T-helper 1 cell treated with Interleukin-12 subunit alpha and Interleukin-12 subunit beta and Interleukin-4 antibody, amounts not matched to agents 30 μg/mL and 1 μg/mL, for 36 hours (primary cell): ENCODE measurements at regions not wholly inside any gene's neighbourhood (a gene's known extent, or its start where the extent isn't known, plus 50 kb on each side); places are given as distances from the start of the nearest gene placed in this dataset.
"Not testable (repeated sequence)": the region's sequence is repeated elsewhere in the genome, so short reads cannot be mapped to it uniquely, and the experiment has no call there.

ENCODE experiments used
- H3K27ac Mint-ChIP-seq: one replicate; pipeline ENCODE4 v1.8.0; 2021; ENCODE audit warnings: mild to moderate bottlenecking, mixed read lengths
- H3K27me3 Mint-ChIP-seq: one replicate; pipeline ENCODE4 v1.8.0; 2021; ENCODE audit warnings: low read depth, mixed read lengths
- H3K36me3 Mint-ChIP-seq: one replicate; pipeline ENCODE4 v1.8.0; 2021; ENCODE audit warnings: low read depth, mixed read lengths
- H3K4me1 Mint-ChIP-seq: one replicate; pipeline ENCODE4 v1.8.0; 2021; ENCODE audit warnings: low read depth, mixed read lengths
- H3K4me3 Mint-ChIP-seq: one replicate; pipeline ENCODE4 v1.8.0; 2021; ENCODE audit warnings: mild to moderate bottlenecking, moderate library complexity, mixed read lengths
- H3K9me3 Mint-ChIP-seq: one replicate; pipeline ENCODE4 v1.8.0; 2021; ENCODE audit warnings: mixed read lengths

DNA sequence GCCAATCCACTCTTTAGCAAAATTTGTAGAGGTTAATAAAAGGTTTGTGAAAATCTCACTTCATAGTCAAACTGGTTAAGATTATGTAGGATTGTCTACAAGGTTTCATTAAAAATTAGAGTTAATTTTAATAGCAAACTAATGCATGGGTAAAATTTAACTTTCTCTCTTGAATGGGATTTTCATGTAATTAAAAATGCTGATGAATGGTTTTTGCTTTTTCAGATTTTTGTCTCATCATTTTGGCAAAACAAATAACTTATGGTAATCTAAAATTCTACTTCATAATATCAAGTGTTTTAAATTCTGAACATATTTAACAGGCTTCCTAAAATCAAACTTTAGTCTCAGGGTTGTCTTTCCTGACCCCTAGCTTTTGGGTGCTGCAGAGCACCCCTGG is 113.8 kb upstream of the FAM174A start:
- Mint-ChIP-seq H3K9me3 (peaks cover 7% of the 10 kb centered on the region), H3K4me1 (no peaks in the 10 kb centered on the region), H3K36me3 (no peaks in the 10 kb centered on the region), H3K27ac (no peak overlapping the region), H3K27me3 (no peaks in the 10 kb centered on the region), H3K4me3 (no peak overlapping the region)

DNA sequence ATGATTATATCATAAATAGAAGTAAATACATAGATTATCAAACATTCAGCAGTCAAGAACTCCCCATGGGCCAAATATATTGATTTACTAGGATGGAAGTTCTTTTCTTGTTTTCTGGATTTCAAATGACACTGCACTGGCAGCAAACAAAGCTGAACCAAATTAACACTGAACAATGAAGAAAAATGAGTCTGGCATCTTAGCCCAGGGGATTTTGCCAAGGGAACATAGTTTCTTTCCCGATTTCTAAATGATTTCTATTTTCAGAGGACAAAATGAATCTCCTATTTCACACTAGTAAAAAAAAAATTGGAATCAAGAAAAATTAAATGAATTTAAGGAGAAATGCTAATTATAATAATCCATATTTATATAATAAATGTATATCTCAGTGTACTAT is 116.9 kb upstream of the FAM174A start:
- no peak overlapping the region for H3K27ac Mint-ChIP-seq
- H3K4me3 Mint-ChIP-seq, result no peak overlapping the region
- H3K36me3 Mint-ChIP-seq, result no peaks in the 10 kb centered on the region
- no peaks in the 10 kb centered on the region for H3K27me3 Mint-ChIP-seq
- no peaks in the 10 kb centered on the region for H3K4me1 Mint-ChIP-seq
- no peaks in the 10 kb centered on the region for H3K9me3 Mint-ChIP-seq

DNA sequence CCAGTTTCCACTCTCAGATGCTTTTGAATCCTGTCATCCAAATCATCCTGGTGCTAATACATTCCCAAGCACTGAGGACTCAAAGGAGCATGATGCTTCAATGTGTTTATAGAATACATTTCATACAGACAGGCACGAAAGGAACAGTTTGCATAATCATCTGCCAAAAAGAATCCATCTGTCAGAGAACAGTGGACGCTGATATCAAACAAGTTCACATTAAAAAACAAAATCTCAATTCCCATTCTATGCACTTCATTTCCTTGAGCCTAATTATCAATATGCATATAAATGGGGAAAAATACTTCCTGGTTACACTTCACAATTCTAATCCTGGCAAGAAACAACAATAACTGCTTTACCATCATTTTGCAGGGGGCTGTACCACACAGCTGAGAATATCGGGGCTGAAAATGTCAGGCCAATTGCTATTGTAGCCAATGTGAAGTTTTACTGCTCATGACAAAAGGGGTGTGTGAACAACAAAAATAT is 125.5 kb upstream of the FAM174A start:
- Mint-ChIP-seq H3K4me1 (no peaks in the 10 kb centered on the region), H3K9me3 (no peaks in the 10 kb centered on the region), H3K36me3 (no peaks in the 10 kb centered on the region), H3K27me3 (no peaks in the 10 kb centered on the region), H3K4me3 (no peak overlapping the region), H3K27ac (no peak overlapping the region)

DNA sequence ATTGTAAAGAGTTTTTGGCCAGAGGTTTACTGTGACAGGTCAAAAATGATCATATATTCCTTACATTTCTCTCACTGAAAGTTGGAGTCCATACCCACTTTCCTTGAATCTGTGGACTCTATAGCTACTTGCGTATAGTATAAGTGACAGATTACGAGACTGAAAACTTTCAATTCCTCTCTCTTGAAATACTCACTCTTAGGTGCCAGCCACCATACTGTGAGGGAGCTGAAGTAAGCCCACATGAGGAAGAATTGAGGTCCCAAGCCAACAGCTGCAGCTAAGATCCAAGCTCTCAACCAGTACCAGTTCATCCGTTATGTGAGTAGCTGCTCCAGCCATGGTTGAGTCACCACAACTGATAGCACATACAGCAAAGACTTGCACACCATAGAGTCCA is 128.1 kb upstream of the FAM174A start:
- no peaks in the 10 kb centered on the region for H3K27me3 Mint-ChIP-seq
- no peaks in the 10 kb centered on the region for H3K36me3 Mint-ChIP-seq

DNA sequence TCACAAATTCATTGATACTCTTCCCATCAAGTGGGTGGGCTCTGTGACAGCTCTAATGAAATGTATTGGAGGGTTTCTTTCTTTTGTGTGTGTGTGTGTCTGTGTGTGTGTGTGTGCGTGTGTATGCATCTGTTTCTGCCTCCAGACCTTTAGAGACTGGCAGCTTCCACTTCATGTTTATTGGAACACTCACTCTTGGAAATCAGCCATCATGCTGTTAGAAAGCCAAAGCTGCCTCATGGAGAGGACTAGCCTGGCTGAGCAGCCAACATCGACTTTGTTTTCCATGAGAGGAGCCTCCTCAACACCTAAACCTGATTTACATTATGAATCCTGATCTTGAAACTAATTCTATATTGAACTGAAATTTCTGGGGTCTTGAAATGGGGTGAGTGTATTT is 128.5 kb upstream of the FAM174A start:
- no peak overlapping the region for H3K27ac Mint-ChIP-seq

More for the DNA sequence above, 128.1 kb upstream of the FAM174A start:
- Mint-ChIP-seq H3K9me3 (no peaks in the 10 kb centered on the region), H3K4me3 (no peak overlapping the region), H3K27ac (no peak overlapping the region), H3K4me1 (no peaks in the 10 kb centered on the region)

DNA sequence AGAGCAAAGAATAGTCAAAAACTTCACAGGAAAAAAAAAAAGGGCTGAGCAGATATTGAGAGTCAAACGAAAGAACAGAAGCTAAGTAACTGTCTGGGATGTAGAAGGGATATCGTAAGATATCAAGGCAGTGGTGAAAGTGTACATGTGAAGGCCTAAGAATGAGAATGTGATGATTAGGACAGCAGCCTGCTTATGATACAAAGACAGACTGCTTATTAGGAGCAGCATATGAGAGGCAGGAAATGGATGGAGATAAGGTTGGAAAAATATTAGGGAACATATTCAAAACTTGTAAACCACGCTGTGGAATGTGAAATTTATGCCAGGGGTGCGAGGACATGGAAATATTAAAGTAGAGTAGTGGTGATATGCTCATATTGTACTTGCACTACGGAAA is 133.1 kb upstream of the FAM174A start:
- no peaks in the 10 kb centered on the region for H3K9me3 Mint-ChIP-seq
- H3K36me3 Mint-ChIP-seq, result no peaks in the 10 kb centered on the region
- no peaks in the 10 kb centered on the region for H3K4me1 Mint-ChIP-seq
- no peak overlapping the region for H3K27ac Mint-ChIP-seq
- no peaks in the 10 kb centered on the region for H3K27me3 Mint-ChIP-seq
- no peak overlapping the region for H3K4me3 Mint-ChIP-seq

More for the DNA sequence above, 128.5 kb upstream of the FAM174A start:
- H3K4me1 Mint-ChIP-seq, result no peaks in the 10 kb centered on the region
- H3K27me3 Mint-ChIP-seq, result no peaks in the 10 kb centered on the region
- H3K9me3 Mint-ChIP-seq, result no peaks in the 10 kb centered on the region
- no peak overlapping the region for H3K4me3 Mint-ChIP-seq
- H3K36me3 Mint-ChIP-seq, result no peaks in the 10 kb centered on the region

DNA sequence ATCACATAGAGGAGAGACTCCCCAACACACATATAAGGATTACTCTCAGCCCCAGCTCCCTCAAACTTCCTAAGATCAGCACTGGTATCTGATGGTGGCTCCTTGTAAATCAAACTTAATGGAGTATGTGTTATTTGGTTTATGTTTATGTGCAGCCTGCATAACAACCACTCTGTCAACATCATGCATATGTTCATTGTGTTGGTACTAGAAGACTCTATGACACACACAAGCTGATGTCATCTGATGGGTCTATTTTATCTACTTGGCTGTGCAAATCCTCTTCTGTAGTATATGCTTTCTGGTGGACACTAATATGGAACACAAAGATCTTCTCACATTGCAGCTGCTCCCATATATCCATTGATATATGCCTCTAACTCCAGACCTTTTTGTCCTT is 134.0 kb upstream of the FAM174A start:
- no peaks in the 10 kb centered on the region for H3K9me3 Mint-ChIP-seq
- no peaks in the 10 kb centered on the region for H3K36me3 Mint-ChIP-seq
- no peak overlapping the region for H3K27ac Mint-ChIP-seq
- no peaks in the 10 kb centered on the region for H3K27me3 Mint-ChIP-seq
- H3K4me1 Mint-ChIP-seq, result no peaks in the 10 kb centered on the region
- H3K4me3 Mint-ChIP-seq, result no peak overlapping the region

DNA sequence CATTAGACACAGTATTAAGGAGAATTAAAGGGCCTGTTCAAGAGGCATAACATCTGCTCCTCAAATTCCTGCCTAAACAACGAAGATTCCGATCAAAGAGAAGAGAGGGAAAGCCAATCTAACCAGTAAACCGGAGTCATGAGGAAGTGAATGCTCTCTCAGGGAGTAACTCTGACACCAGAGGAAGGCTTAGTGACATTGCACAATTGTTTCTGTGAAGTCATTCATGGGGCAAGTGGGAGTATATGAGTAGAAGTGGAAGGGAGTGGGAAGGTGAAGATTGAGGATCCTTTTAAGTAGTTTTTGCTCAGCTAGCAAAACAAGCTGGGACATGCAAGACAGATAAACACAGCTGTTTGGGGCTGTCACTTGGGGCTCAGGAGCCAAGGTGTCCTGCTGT is 136.4 kb upstream of the FAM174A start:
- H3K27ac Mint-ChIP-seq, H3K4me1 Mint-ChIP-seq, H3K9me3 Mint-ChIP-seq, H3K4me3 Mint-ChIP-seq, H3K36me3 Mint-ChIP-seq, H3K27me3 Mint-ChIP-seq: not testable (repeated sequence)

DNA sequence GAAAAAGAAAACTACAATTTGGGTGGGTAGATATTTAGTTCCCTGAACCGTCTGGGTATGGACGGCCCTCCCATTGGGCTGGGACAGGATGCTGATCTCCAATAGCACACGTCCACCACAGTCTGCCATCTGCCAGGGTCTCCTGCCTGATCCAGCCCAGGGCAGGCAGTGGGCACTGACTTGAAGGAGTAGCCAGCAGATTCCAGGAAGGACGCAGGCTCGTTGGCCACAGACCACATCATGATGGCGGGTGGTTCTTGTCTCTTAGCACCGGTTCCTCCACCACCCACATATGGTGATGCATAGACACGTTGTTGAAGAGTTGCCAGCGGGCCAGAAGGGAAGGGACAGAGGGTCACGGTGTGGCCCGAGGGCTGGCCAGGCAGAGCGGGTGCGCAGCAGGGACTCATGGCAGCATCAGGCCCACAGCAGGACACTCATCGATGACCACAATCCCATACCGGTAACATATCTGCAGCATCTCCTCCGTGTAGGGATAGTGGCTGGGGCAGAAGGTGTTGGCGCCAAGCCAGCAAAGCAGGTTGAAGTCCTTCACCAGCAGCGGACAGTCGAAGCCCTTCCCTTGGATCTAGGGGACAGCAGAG is 155.8 kb upstream of the FAM174A start:
- H3K27me3 Mint-ChIP-seq, H3K27ac Mint-ChIP-seq, H3K4me3 Mint-ChIP-seq, H3K36me3 Mint-ChIP-seq, H3K9me3 Mint-ChIP-seq, H3K4me1 Mint-ChIP-seq: not testable (repeated sequence)

DNA sequence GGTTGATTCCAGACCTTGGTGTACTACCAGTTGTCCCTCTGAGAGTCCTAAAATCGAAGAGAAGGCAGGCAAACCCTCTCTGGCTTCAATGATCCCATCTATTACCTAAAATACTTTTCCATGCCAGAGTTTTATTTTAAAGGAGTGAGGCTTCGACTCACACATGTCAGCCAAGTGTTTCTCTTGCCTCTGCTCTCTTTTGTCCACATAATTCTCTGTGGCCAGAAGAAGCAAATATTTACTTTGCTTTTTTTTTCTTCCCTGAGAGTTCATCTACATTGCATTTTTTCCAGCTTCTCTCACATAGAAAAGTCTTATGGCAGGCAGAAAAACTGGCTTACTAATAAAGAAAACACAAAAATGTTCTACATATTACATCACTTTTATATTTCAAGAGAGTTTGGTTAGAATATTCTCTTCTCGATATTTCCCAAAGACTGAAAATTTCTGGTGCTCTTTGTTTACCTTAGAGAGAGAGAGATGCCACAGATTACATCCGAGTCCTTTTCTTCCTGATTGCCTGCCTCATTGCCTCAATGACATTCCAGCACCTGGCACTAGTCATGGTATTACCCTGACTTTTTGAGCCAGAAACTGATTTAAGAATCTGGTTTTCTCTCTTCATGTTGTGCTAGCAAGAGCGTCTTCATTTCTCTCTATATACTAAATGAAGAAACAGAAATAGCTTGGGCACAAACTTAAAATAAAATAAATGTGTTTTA is 170.3 kb upstream of the FAM174A start:
- H3K9me3 Mint-ChIP-seq, H3K27me3 Mint-ChIP-seq, H3K4me3 Mint-ChIP-seq, H3K27ac Mint-ChIP-seq, H3K36me3 Mint-ChIP-seq, H3K4me1 Mint-ChIP-seq: not testable (repeated sequence)

DNA sequence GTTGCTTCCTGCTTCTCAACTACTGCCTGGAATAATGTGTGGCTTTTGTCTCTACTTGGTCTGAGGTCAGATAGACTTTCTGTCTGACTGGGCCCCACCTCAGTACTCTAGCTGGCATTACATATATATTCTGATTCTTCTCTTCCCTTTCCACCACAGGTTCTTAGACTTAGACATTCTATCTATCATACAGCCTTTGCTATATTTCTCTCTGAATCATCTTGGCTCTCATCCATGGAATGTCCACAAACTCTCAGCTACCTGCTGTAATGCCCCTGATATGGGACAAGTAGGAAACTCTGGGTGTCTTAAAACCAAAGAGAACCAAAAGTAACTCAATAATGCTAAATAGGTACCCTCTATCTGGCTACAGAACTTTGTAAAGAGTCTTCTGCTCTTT is 170.8 kb upstream of the FAM174A start:
- not testable (repeated sequence) for H3K27ac Mint-ChIP-seq, H3K4me3 Mint-ChIP-seq, H3K36me3 Mint-ChIP-seq, H3K9me3 Mint-ChIP-seq, H3K27me3 Mint-ChIP-seq, H3K4me1 Mint-ChIP-seq

DNA sequence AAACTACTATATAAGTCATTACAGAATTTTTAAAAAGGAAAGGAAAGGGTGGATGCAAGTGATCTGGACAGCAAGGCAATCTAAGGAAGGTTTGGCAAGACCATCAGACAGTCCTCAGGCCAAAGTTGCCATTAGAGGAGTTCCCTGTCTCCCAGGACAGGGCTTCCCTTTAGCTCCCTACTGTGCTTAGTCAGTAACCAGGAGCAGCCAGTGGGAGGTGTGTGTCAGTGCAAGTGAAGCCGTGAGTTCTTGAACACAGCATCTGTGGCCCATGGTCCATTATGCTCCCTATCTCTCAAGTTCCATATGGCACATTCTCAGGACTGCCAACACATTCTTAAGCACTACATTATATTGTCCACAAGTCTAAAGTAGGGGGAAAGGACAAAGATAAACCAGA is 175.2 kb upstream of the FAM174A start:
- not testable (repeated sequence) for H3K27ac Mint-ChIP-seq, H3K4me3 Mint-ChIP-seq, H3K27me3 Mint-ChIP-seq, H3K9me3 Mint-ChIP-seq, H3K36me3 Mint-ChIP-seq, H3K4me1 Mint-ChIP-seq

DNA sequence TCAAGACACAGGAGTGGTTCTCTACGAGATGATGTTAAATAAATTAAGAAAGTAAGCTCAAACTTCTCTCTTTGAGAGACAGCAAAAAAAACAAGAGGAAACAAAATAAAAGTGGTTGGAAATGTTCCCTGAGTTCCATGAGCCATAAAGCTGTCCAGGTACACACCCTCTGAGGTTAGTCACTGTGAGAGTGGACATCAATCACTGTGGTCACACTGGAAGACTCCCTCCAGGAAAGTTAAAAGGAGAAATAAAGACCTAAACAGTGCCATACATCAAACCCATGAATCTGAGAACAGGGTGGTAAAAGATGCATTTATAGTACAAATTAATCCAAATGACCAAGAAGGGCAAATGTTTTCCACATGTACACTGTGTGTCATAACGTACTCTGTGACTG is 188.9 kb upstream of the FAM174A start:
- not testable (repeated sequence) for H3K27me3 Mint-ChIP-seq, H3K4me3 Mint-ChIP-seq, H3K27ac Mint-ChIP-seq, H3K4me1 Mint-ChIP-seq, H3K9me3 Mint-ChIP-seq, H3K36me3 Mint-ChIP-seq

DNA sequence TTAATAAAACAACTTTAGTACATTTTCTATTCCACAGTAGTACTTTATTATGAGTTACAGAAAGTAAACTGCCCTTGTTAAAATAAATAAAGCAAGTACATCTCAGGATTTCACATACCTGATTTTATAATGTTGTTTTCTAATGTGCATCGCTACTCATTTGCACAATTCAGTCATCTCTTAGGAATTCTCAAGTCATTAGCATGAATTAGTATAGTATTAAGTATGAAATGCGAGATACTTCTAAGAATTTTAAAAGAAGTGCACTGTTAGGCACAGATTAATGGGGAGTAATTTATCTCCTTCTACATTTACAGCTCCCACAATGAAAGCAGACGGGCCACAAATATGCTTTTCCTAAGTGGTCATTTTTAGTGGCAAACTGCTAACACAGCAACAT is 193.7 kb upstream of the FAM174A start:
- not testable (repeated sequence) for H3K36me3 Mint-ChIP-seq, H3K27me3 Mint-ChIP-seq, H3K4me3 Mint-ChIP-seq, H3K27ac Mint-ChIP-seq, H3K4me1 Mint-ChIP-seq, H3K9me3 Mint-ChIP-seq

DNA sequence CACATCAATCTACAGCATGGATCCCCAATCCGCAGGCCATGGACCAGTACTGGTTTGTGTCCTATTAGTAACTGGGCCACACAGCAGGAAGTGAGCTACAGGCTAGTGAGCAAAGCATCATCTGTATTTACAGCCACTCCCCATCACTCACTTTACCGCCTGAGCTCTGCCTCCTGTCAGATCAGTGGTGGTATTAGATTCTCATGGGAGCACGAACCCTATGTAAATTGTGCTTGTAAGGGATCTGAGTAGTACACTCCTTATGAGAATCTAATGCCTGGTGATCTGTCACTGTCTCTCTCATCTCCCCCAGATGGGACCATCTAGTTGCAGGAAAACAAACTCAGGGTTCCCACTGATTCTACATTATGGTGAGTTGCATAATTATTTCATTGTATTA is 212.7 kb upstream of the FAM174A start:
- Mint-ChIP-seq H3K4me3 (no peak overlapping the region), H3K27ac (no peak overlapping the region), H3K4me1 (no peaks in the 10 kb centered on the region), H3K9me3 (no peaks in the 10 kb centered on the region), H3K36me3 (no peaks in the 10 kb centered on the region), H3K27me3 (no peaks in the 10 kb centered on the region)

DNA sequence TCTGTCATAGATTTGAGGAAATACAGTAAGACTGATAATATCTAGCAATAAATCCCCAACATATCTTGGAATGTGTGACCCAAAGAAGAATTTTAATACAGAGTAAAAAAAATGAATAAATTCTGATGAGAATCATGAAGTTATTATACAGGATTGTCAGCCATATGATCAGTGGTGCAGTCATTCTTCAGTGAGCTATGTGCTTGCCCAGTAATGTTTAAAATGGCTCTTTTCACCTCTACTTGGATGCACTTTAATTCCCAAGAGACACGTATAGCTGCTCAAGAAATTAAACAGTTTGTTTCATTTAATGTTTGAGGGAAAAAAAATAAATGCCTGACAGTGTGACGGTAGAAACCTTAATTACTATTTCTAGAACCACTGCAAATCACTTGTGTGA is 215.3 kb upstream of the FAM174A start:
- Mint-ChIP-seq H3K9me3 (peaks cover 4% of the 10 kb centered on the region), H3K27me3 (no peaks in the 10 kb centered on the region), H3K4me3 (no peak overlapping the region), H3K36me3 (no peaks in the 10 kb centered on the region), H3K4me1 (no peaks in the 10 kb centered on the region), H3K27ac (no peak overlapping the region)
